Ascending aorta (tissue), 2 donors: ENCODE measurements at regions not wholly inside any gene's neighbourhood (a gene's known extent, or its start where the extent isn't known, plus 50 kb on each side); places are given as distances from the start of the nearest gene placed in this dataset.

Experiments used
- DNase-seq, 2 donors: peaks; one replicate each; pipeline ENCODE4 v3.0.0-alpha.2; 2019; ENCODE audit warnings: low spot score in 2 of 2
- H3K27ac ChIP-seq, 2 donors: fragments of 200-600 bp; sonication (generic); one replicate each; pipeline ENCODE4 v1.5.1; 2016 to 2017; ENCODE audit warnings: mild to moderate bottlenecking in 1 of 2
- H3K27me3 ChIP-seq: fragments of 200-600 bp; sonication (generic); one replicate; pipeline ENCODE4 v1.5.1; 2017
- H3K36me3 ChIP-seq, 2 donors: fragments of 200-600 bp; sonication (generic); one replicate each; pipeline ENCODE4 v1.5.1; 2016
- H3K4me1 ChIP-seq, 2 donors: fragments of 200-600 bp; sonication (generic); one replicate each; pipeline ENCODE4 v1.5.1; 2016 to 2017; ENCODE audit warnings: mild to moderate bottlenecking in 1 of 2
- H3K4me3 ChIP-seq, 2 donors: fragments of 200-600 bp; sonication (generic); one replicate each; pipeline ENCODE4 v1.5.1; 2016 to 2017; ENCODE audit warnings: mild to moderate bottlenecking in 1 of 2
- H3K9me3 ChIP-seq, 2 donors: fragments of 200-600 bp; sonication (generic); one replicate each; pipeline ENCODE4 v1.5.1; 2016
- CTCF ChIP-seq, 3 experiments: fragments of 200-600 bp in 2 of 3; fragments of 450-650 bp in 1 of 3; sonication (generic) in 2 of 3; IDR thresholded peaks; one replicate each; pipeline ENCODE4 v1.5.1; 2016 to 2019; ENCODE audit warnings: antibody characterized with exemption in 3 of 3, mild to moderate bottlenecking in 1 of 3, moderate library complexity in 1 of 3
- intact Hi-C: fragments of 100-400 bp; cut with DNase I; formaldehyde crosslinking; loops from one replicate; pipeline ENCODE4 v1.15.1; 2023

- no peak for DNase-seq
- Histone ChIP-seq H3K27me3 (no peaks in the 10 kb centered on the region), H3K4me1 (no peaks in the 10 kb centered on the region), H3K36me3 (no peaks in the 10 kb centered on the region), H3K4me3 (no peak overlapping the region), H3K27ac (no peak overlapping the region), H3K9me3 (no peaks in the 10 kb centered on the region)
- intact Hi-C loops = no loop called here
- no peak for TF ChIP-seq CTCF (IDR thresholded peaks at IDR 0.05)
Observed at GRCh38 chr9:26152350-26152749, 474.1 kb upstream of the TUSC1 start.

GRCh38 chr9:26148128-26148527 lies 469.9 kb upstream of the TUSC1 start:
- no peak overlapping the region for H3K4me3 ChIP-seq
- no peak for DNase-seq
- H3K9me3 ChIP-seq = no peaks in the 10 kb centered on the region
- H3K27me3 ChIP-seq = no peaks in the 10 kb centered on the region
- H3K27ac ChIP-seq = no peak overlapping the region
- H3K36me3 ChIP-seq = no peaks in the 10 kb centered on the region
- H3K4me1 ChIP-seq = no peaks in the 10 kb centered on the region
- TF ChIP-seq CTCF (IDR thresholded peaks at IDR 0.05) = no peak
- intact Hi-C loops = loop anchor here (10.0 kb wide), 1 partner anchor 63 kb away; no protein-coding TSS in a partner anchor

GRCh38 chr9:26145938-26146337 lies 467.7 kb upstream of the TUSC1 start:
- intact Hi-C loops = loop anchor here (10.0 kb wide), 1 partner anchor 61 kb away; no protein-coding TSS in a partner anchor
- TF ChIP-seq CTCF (IDR thresholded peaks at IDR 0.05) = no peak
- H3K9me3 ChIP-seq = no peaks in the 10 kb centered on the region

GRCh38 chr9:26142631-26143030 lies 464.4 kb upstream of the TUSC1 start:
- TF ChIP-seq CTCF (IDR thresholded peaks at IDR 0.05) = no peak
- Histone ChIP-seq H3K36me3 (no peaks in the 10 kb centered on the region), H3K4me1 (no peaks in the 10 kb centered on the region), H3K4me3 (no peak overlapping the region), H3K27me3 (no peaks in the 10 kb centered on the region), H3K9me3 (no peaks in the 10 kb centered on the region), H3K27ac (no peak overlapping the region)
- intact Hi-C loops = loop anchor here (10.0 kb wide), 1 partner anchor 58 kb away; no protein-coding TSS in a partner anchor
- DNase-seq = no peak

More at GRCh38 chr9:26145938-26146337, 467.7 kb upstream of the TUSC1 start:
- H3K4me1 ChIP-seq = no peaks in the 10 kb centered on the region
- DNase-seq = no peak
- H3K36me3 ChIP-seq = no peaks in the 10 kb centered on the region
- no peaks in the 10 kb centered on the region for H3K27me3 ChIP-seq
- H3K27ac ChIP-seq = no peak overlapping the region
- H3K4me3 ChIP-seq = no peak overlapping the region

- H3K9me3 ChIP-seq = no peaks in the 10 kb centered on the region
- no peak overlapping the region for H3K27ac ChIP-seq
- no peak overlapping the region for H3K4me3 ChIP-seq
- H3K27me3 ChIP-seq = no peaks in the 10 kb centered on the region
- no peaks in the 10 kb centered on the region for H3K36me3 ChIP-seq
- intact Hi-C loops = loop anchor here (10.0 kb wide), 1 partner anchor 57 kb away; no protein-coding TSS in a partner anchor
- H3K4me1 ChIP-seq = no peaks in the 10 kb centered on the region
- TF ChIP-seq CTCF (IDR thresholded peaks at IDR 0.05) = no peak
- no peak for DNase-seq
Observed at GRCh38 chr9:26142201-26142600, 464.0 kb upstream of the TUSC1 start.

- H3K4me3 ChIP-seq = no peak overlapping the region
- intact Hi-C loops = no loop called here
- no peak overlapping the region for H3K27ac ChIP-seq
- no peak for DNase-seq
- no peaks in the 10 kb centered on the region for H3K36me3 ChIP-seq
- no peaks in the 10 kb centered on the region for H3K27me3 ChIP-seq
- no peak for TF ChIP-seq CTCF (IDR thresholded peaks at IDR 0.05)
- no peaks in the 10 kb centered on the region for H3K9me3 ChIP-seq
- H3K4me1 ChIP-seq = no peaks in the 10 kb centered on the region
Observed at GRCh38 chr9:26133537-26133936, 455.3 kb upstream of the TUSC1 start.
